ENCODE measurements at regions not wholly inside any gene's neighbourhood (a gene's known extent, or its start where the extent isn't known, plus 50 kb on each side); places are given as distances from the start of the nearest gene placed in this dataset.

GRCh38 chr16:54577651-54578128 lies 291.1 kb upstream of the IRX3 start:
- TF ChIP-seq, protein P1, sequence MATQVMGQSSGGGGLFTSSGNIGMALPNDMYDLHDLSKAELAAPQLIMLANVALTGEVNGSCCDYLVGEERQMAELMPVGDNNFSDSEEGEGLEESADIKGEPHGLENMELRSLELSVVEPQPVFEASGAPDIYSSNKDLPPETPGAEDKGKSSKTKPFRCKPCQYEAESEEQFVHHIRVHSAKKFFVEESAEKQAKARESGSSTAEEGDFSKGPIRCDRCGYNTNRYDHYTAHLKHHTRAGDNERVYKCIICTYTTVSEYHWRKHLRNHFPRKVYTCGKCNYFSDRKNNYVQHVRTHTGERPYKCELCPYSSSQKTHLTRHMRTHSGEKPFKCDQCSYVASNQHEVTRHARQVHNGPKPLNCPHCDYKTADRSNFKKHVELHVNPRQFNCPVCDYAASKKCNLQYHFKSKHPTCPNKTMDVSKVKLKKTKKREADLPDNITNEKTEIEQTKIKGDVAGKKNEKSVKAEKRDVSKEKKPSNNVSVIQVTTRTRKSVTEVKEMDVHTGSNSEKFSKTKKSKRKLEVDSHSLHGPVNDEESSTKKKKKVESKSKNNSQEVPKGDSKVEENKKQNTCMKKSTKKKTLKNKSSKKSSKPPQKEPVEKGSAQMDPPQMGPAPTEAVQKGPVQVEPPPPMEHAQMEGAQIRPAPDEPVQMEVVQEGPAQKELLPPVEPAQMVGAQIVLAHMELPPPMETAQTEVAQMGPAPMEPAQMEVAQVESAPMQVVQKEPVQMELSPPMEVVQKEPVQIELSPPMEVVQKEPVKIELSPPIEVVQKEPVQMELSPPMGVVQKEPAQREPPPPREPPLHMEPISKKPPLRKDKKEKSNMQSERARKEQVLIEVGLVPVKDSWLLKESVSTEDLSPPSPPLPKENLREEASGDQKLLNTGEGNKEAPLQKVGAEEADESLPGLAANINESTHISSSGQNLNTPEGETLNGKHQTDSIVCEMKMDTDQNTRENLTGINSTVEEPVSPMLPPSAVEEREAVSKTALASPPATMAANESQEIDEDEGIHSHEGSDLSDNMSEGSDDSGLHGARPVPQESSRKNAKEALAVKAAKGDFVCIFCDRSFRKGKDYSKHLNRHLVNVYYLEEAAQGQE (IDR thresholded peaks at IDR 0.05; ENCODE audit: insufficient read depth in 1 of 2, low read depth in 2 of 2, low read length in 2 of 2), result no peak
- TF ChIP-seq POLR2AphosphoS5 (IDR thresholded peaks at IDR 0.05; ENCODE audit: low read depth, low read length) (no peak), FOXP2 (optimal IDR thresholded peaks at IDR 0.05; ENCODE audit: borderline replicate concordance, extremely low read depth, extremely low read length, insufficient read depth) (no peak), SIN3A (IDR thresholded peaks at IDR 0.05; ENCODE audit: borderline replicate concordance, insufficient read depth, low read length) (no peak)
